ENCODE measurements at regions not wholly inside any gene's neighbourhood (a gene's known extent, or its start where the extent isn't known, plus 50 kb on each side); places are given as distances from the start of the nearest gene placed in this dataset.

DNA sequence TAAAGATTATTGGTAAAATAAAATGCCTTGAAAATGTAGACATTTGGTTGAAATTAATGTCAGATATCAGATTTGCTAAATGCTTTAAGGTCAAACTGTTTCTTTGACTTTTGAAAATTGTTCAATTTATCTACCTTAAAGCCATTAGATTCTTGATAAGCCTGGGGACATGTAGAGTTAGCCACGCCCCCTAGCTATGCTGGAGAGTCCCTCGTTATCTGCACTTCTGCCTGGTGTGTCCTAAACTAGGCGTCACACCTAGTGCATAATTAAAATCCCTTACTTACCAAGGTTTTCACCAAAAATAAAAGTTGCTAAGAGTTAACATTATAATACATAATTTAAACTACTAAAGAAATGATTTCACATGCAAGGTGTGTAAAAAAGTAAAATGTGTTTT, 79.5 kb downstream of the EGLN3 start:
- Histone ChIP-seq H3K36me3 (ENCODE audit: insufficient read depth, low read length) (no peaks in the 10 kb centered on the region), H3K4me1 (ENCODE audit: insufficient read depth, low read length) (no peaks in the 10 kb centered on the region), H3K4me2 (ENCODE audit: low read length) (no peak overlapping the region), H4K20me1 (ENCODE audit: insufficient read depth, low read length) (no peaks in the 10 kb centered on the region), H2AFZ (ENCODE audit: low read depth, low read length) (no peak overlapping the region), H3K9me3 (ENCODE audit: insufficient read depth, low read depth, low read length) (no peaks in the 10 kb centered on the region), H3K27me3 (ENCODE audit: insufficient read depth, low read length) (no peaks in the 10 kb centered on the region), H3K27ac (ENCODE audit: low read depth, low read length) (no peak overlapping the region), H3K9ac (ENCODE audit: low read length) (no peak overlapping the region), H3K79me2 (ENCODE audit: insufficient read depth, low read length) (no peaks in the 10 kb centered on the region), H3K4me3 (ENCODE audit: insufficient read depth, low read depth, low read length) (no peak overlapping the region)
- Mint-ChIP-seq H3K27ac (ENCODE audit: unreplicated experiment) (no peak overlapping the region), H3K4me3 (ENCODE audit: unreplicated experiment) (no peak overlapping the region), H3K36me3 (ENCODE audit: low read depth, unreplicated experiment) (peaks cover 1% of the 10 kb centered on the region), H3K4me1 (ENCODE audit: low read depth, unreplicated experiment) (no peaks in the 10 kb centered on the region), H3K9me3 (ENCODE audit: unreplicated experiment) (peaks cover 22% of the 10 kb centered on the region), H3K27me3 (ENCODE audit: low read depth, unreplicated experiment) (no peaks in the 10 kb centered on the region)
- no peak for FAIRE-seq
- no peak for TF ChIP-seq EZH2 (IDR thresholded peaks at IDR 0.05; ENCODE audit: insufficient read depth, low read length)
- TF ChIP-seq, protein P1, sequence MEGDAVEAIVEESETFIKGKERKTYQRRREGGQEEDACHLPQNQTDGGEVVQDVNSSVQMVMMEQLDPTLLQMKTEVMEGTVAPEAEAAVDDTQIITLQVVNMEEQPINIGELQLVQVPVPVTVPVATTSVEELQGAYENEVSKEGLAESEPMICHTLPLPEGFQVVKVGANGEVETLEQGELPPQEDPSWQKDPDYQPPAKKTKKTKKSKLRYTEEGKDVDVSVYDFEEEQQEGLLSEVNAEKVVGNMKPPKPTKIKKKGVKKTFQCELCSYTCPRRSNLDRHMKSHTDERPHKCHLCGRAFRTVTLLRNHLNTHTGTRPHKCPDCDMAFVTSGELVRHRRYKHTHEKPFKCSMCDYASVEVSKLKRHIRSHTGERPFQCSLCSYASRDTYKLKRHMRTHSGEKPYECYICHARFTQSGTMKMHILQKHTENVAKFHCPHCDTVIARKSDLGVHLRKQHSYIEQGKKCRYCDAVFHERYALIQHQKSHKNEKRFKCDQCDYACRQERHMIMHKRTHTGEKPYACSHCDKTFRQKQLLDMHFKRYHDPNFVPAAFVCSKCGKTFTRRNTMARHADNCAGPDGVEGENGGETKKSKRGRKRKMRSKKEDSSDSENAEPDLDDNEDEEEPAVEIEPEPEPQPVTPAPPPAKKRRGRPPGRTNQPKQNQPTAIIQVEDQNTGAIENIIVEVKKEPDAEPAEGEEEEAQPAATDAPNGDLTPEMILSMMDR (IDR thresholded peaks at IDR 0.05; ENCODE audit: insufficient read depth, low read depth, low read length), result no peak
- no peak for DNase-seq (ENCODE audit: low read depth)

- no peak overlapping the region for H3K27ac Mint-ChIP-seq (ENCODE audit: unreplicated experiment)
- Histone ChIP-seq H3K9me3 (ENCODE audit: insufficient read depth, low read depth, low read length) (no peaks in the 10 kb centered on the region), H3K79me2 (ENCODE audit: insufficient read depth, low read length) (no peaks in the 10 kb centered on the region), H3K9ac (ENCODE audit: low read length) (no peak overlapping the region), H3K4me1 (ENCODE audit: insufficient read depth, low read length) (no peaks in the 10 kb centered on the region), H3K36me3 (ENCODE audit: insufficient read depth, low read length) (no peaks in the 10 kb centered on the region), H4K20me1 (ENCODE audit: insufficient read depth, low read length) (no peaks in the 10 kb centered on the region), H3K27ac (ENCODE audit: low read depth, low read length) (no peak overlapping the region), H2AFZ (ENCODE audit: low read depth, low read length) (no peak overlapping the region), H3K27me3 (ENCODE audit: insufficient read depth, low read length) (no peaks in the 10 kb centered on the region), H3K4me3 (ENCODE audit: insufficient read depth, low read depth, low read length) (no peak overlapping the region), H3K4me2 (ENCODE audit: low read length) (no peak overlapping the region)
- H3K36me3 Mint-ChIP-seq (ENCODE audit: low read depth, unreplicated experiment), result no peaks in the 10 kb centered on the region
- no peak overlapping the region for H3K4me3 Mint-ChIP-seq (ENCODE audit: unreplicated experiment)
- TF ChIP-seq, protein P1 (IDR thresholded peaks at IDR 0.05; ENCODE audit: insufficient read depth, low read depth, low read length), result no peak
- TF ChIP-seq EZH2 (IDR thresholded peaks at IDR 0.05; ENCODE audit: insufficient read depth, low read length), result no peak
- no peak for FAIRE-seq
- no peak for DNase-seq (ENCODE audit: low read depth)
- H3K4me1 Mint-ChIP-seq (ENCODE audit: low read depth, unreplicated experiment), result peaks cover under 1% of the 10 kb centered on the region
- H3K9me3 Mint-ChIP-seq (ENCODE audit: unreplicated experiment), result peaks cover 4% of the 10 kb centered on the region
- H3K27me3 Mint-ChIP-seq (ENCODE audit: low read depth, unreplicated experiment), result no peaks in the 10 kb centered on the region
Observed at GRCh38 chr14:33866425-33867088, 84.3 kb downstream of the EGLN3 start.

- Histone ChIP-seq H2AFZ (ENCODE audit: low read depth, low read length) (no peak overlapping the region), H3K4me3 (ENCODE audit: insufficient read depth, low read depth, low read length) (no peak overlapping the region), H3K9ac (ENCODE audit: low read length) (no peak overlapping the region), H3K36me3 (ENCODE audit: insufficient read depth, low read length) (no peaks in the 10 kb centered on the region), H3K79me2 (ENCODE audit: insufficient read depth, low read length) (no peaks in the 10 kb centered on the region), H4K20me1 (ENCODE audit: insufficient read depth, low read length) (no peaks in the 10 kb centered on the region), H3K4me1 (ENCODE audit: insufficient read depth, low read length) (no peaks in the 10 kb centered on the region), H3K9me3 (ENCODE audit: insufficient read depth, low read depth, low read length) (no peaks in the 10 kb centered on the region), H3K27me3 (ENCODE audit: insufficient read depth, low read length) (no peaks in the 10 kb centered on the region), H3K4me2 (ENCODE audit: low read length) (no peak overlapping the region), H3K27ac (ENCODE audit: low read depth, low read length) (no peak overlapping the region)
- Mint-ChIP-seq H3K4me3 (ENCODE audit: unreplicated experiment) (no peak overlapping the region), H3K27ac (ENCODE audit: unreplicated experiment) (no peak overlapping the region), H3K4me1 (ENCODE audit: low read depth, unreplicated experiment) (peaks cover 31% of the 10 kb centered on the region), H3K27me3 (ENCODE audit: low read depth, unreplicated experiment) (no peaks in the 10 kb centered on the region), H3K36me3 (ENCODE audit: low read depth, unreplicated experiment) (no peaks in the 10 kb centered on the region), H3K9me3 (ENCODE audit: unreplicated experiment) (peaks cover 1% of the 10 kb centered on the region)
- no peak for TF ChIP-seq EZH2 (IDR thresholded peaks at IDR 0.05; ENCODE audit: insufficient read depth, low read length)
- TF ChIP-seq, protein P1 (IDR thresholded peaks at IDR 0.05; ENCODE audit: insufficient read depth, low read depth, low read length), result no peak
- no peak for DNase-seq (ENCODE audit: low read depth)
- no peak for FAIRE-seq
Observed at GRCh38 chr14:33862261-33862802, 88.5 kb downstream of the EGLN3 start.
